ENCODE measurements at regions not wholly inside any gene's neighbourhood (a gene's known extent, or its start where the extent isn't known, plus 50 kb on each side); places are given as distances from the start of the nearest gene placed in this dataset.
"Not testable (repeated sequence)": the region's sequence is repeated elsewhere in the genome, so short reads cannot be mapped to it uniquely, and the experiment has no call there.

GRCh38 chr5:124515497-124516245 is 230.8 kb downstream of the ZNF608 start:
- no peak for DNase-seq (ENCODE audit: low read depth)

DNA sequence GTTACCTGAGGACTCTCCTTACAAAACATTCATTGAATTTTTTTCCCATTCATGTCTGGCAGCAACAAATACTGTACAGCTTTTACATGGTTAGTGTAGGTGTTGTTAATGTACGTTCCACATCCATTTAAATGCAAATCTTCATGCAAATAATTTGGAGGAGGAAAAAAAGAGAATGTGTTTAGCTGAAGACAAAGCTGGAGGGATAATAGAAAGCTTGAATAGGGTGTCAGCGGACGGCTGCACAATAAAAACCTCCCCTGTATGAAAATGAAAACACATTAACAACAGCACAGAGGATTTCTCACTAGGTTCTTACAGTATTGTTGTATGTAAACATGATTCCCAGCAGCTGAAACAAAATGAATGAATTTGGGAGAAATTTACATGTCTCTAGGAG is 231.5 kb downstream of the ZNF608 start:
- DNase-seq (ENCODE audit: low read depth): no peak

DNA sequence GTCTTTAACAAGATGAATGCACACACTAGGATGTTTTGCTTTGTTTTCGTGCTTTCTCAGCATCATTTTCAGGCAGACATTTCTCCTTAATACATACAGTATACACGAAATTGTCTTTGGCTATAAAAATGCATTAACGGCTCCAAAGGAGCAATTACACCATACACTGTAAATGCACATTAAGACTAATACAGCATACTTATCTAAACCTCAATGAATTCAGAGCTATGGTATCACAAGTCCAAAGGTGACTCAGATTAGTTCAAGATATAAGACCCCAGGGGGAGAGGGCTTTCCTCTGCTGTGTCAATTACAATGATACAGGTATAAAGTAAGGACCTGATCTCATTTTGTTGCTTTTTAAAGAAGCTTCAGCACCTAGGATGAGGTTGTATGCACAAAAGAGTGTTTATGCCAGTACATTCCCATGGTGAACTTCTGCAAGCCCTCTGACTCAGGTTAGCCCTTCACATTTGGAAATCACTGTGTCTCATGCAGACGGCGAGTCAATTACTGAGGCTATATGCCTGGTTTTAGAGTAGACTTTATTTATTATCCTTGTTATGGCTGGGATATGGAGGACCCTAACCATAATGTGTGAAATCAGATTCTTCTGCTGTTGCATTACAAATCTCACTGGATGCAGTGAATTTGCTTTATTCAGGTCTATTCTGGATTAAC is 233.3 kb downstream of the ZNF608 start:
- DNase-seq (ENCODE audit: low read depth): peak; percentile 18

- DNase-seq (ENCODE audit: low read depth): no peak
Measured at GRCh38 chr5:124512236-124512635, 234.2 kb downstream of the ZNF608 start.

DNA sequence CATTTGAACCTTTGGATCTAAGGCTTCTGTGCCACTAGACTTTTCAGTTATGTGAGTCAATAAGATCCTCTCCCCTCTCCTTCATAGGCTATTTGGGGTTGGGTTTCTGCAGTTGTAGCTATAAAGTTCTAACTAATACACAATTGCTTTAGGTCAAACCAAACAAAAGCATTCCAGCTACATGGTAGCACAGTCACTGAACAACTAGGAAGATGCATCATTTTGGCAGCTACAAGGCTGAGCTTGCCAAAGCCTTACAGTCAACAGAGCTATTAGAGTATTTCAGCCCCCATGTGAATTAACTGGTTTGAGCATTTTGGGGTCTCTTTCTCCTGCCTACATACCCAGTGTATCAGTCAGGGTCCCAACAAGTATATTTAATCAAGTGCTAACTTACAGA is 234.6 kb downstream of the ZNF608 start:
- DNase-seq (ENCODE audit: low read depth): no peak

GRCh38 chr5:124507688-124508087 is 238.8 kb downstream of the ZNF608 start:
- no peak for DNase-seq (ENCODE audit: low read depth)

DNA sequence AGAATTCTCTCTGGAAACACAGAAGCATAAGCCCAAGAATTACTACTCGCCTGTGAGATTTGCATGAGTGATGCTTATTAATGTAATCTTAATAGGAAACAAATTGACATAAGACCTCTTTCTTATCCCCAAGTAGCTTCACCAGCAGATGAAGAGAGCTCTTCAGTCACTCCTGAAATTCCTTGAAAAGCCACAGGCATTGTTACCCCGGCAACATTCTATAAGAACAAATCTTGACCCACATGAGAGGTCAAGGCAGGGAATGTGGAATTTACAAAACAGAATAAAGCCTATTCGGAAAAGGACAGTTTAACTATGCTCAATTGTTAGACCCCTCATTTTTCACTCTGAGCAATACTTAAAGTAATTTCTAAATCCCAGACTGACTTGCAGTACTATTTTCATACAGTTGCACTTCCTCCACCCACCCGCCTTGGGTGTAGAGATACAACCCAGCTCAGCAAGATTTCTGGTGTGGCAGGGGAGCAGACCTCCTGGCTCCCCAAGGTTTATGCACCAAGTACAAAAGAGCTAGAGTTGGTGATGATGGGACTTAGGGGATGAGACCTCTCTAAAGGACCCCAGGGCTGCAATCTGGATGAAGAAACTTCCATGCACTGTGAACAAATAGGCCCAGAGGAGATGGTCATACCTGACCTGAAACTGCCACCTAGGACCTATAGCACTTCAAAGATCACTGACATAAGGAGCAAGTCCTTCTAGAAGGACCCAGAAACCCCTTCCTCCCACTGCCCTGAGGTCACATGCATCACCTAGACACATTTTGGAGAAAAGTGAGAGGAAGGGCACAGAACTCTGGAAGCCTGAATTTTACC is 242.1 kb downstream of the ZNF608 start:
- peak; percentile 47 for DNase-seq (ENCODE audit: low read depth)

DNA sequence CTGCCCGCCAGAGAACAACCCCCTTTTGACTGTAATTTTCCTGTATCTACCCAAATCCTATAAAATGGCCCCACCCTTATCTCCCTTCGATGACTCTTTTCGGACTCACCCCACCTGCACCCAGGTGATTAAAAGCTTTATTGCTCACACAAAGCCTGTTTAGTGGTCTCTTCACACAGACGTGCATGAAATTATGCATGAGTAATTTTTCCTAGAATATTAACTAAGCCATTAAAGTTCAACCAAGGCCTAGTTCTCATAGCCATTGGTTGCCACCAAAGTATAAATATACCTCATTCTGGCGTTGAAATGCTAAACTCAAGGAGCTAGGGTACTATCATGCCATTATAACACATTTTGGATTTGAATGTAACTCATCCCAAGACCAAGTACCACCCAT is 243.9 kb downstream of the ZNF608 start:
- no peak for DNase-seq (ENCODE audit: low read depth)

DNA sequence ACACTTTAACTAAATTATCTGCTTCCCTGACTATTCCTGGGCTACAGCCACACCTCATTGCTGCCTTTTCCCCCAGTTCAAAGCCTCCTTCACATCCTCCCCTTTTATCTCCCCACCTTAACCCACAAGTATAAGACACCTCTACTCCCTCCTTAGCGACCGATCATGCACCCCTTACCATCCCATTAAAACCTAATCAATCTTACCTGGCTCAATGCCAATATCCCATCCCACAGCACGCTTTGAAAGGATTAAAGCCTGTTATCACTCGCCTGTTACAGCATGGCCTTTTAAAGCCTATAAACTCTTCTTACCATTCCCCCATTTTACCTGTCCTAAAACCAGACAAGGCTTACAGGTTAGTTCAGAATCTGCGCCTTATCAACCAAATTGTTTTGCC is 246.6 kb downstream of the ZNF608 start:
- not testable (repeated sequence) for DNase-seq (ENCODE audit: low read depth)

DNA sequence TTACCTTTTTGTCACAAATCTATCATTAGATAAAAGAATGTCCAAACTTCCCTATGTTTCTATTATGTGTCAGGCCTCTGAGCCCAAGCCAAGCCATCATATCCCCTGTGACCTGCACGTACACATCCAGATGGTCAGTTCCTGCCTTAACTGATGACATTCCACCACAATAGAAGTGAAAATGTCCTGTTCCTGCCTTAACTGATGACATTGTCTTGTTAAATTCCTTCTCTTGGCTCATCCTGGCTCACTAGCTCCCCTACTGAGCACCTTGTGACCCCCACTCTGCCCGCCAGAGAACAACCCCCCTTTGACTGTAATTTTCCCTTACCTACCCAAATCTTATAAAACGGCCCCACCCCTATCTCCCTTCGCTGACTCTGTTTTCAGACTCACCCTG is 249.5 kb downstream of the ZNF608 start:
- DNase-seq (ENCODE audit: low read depth): not testable (repeated sequence)

GRCh38 chr5:124494540-124495116 is 251.8 kb downstream of the ZNF608 start:
- DNase-seq (ENCODE audit: low read depth): no peak

GRCh38 chr5:124492444-124493224 is 253.8 kb downstream of the ZNF608 start:
- peak; percentile 47 for DNase-seq (ENCODE audit: low read depth)

- not testable (repeated sequence) for DNase-seq (ENCODE audit: low read depth)
Measured at GRCh38 chr5:124490315-124490714, 256.1 kb downstream of the ZNF608 start.

DNA sequence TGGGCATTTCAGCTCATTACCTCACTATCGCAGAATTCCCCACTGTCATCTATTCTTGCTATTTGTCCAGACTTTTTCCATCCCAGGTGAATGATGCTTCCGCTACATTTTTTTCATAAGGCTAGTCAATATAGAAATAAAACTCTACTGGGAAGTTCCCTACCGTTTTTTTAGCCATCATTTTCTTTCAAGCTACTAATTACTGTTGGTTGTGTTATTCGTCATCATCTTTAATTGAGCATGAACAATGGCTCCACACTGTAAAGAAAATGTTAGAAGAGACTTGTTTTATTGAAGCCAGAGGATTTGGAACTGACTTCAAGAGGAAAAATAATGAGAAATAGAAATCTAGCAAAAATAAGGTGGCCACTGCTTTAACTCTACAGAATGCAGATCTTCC is 265.0 kb downstream of the ZNF608 start:
- DNase-seq (ENCODE audit: low read depth): no peak

GRCh38 chr5:124480964-124481363 is 265.5 kb downstream of the ZNF608 start:
- DNase-seq (ENCODE audit: low read depth): no peak

- DNase-seq (ENCODE audit: low read depth): no peak
Measured at GRCh38 chr5:124480022-124480421, 266.4 kb downstream of the ZNF608 start.

DNA sequence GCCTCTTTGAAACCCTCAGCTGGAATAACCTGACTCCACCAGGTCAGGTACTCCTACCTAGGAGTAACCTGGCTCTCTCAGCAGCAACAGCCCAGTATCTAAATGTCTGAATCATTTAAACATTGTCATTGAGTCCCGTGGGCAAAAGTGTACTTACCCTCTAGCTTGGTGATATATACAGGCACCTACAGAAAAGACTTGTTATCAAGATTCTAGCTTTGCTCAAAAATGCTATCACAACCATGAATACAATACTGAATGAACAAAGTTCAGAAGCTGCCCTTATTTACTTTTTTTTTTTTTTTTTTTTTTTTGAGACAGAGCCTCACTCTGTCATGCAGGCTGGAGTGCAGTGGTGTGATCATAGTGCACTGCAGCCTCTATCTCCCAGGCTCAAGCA is 268.2 kb downstream of the ZNF608 start:
- no peak for DNase-seq (ENCODE audit: low read depth)

DNA sequence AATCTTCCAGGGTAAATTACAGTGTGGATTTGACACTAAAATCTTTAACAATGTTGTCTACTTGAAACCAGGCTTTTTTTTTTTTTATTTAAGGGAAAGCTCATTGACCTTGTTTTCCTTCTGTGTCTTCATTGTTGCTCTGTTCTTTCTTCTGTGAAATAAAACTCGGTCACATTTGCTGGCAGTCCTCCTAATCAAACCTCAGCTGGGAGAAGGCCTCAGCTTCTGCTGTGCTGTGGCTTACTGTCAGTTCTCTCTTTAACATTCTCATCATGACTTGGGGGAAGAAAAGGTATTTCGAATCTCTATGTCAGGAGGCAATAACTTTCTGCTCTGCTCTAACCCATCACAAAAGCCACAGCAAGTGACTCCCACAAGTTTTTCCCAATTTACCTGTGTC is 268.9 kb downstream of the ZNF608 start:
- DNase-seq (ENCODE audit: low read depth): no peak

- no peak for DNase-seq (ENCODE audit: low read depth)
Measured at GRCh38 chr5:124477062-124477461, 269.4 kb downstream of the ZNF608 start.

- DNase-seq (ENCODE audit: low read depth): no peak
Measured at GRCh38 chr5:124474528-124475215, 271.8 kb downstream of the ZNF608 start.
